SH-SY5Y (cell line): ENCODE measurements at regions not wholly inside any gene's neighbourhood (a gene's known extent, or its start where the extent isn't known, plus 50 kb on each side); places are given as distances from the start of the nearest gene placed in this dataset.

Experiments
- GATA2 ChIP-seq: IDR thresholded peaks from 2 replicates; pipeline ENCODE4 v1.6.1; 2011; ENCODE audit warnings: mild to moderate bottlenecking, low read depth, low read length
- GATA3 ChIP-seq: IDR thresholded peaks from 2 replicates; pipeline ENCODE4 v1.6.1; 2011; ENCODE audit warnings: low read depth, mild to moderate bottlenecking, low read length, moderate library complexity

- no peak for TF ChIP-seq GATA3
- TF ChIP-seq GATA2 = no peak
Measured at GRCh38 chr11:26017322-26017860, 314.5 kb upstream of the ANO3 start.
